ENCODE measurements at regions not wholly inside any gene's neighbourhood (a gene's known extent, or its start where the extent isn't known, plus 50 kb on each side); places are given as distances from the start of the nearest gene placed in this dataset.
A peak's percentile ranks its signal among the peaks of the same experiment; 100 is the strongest.

DNA sequence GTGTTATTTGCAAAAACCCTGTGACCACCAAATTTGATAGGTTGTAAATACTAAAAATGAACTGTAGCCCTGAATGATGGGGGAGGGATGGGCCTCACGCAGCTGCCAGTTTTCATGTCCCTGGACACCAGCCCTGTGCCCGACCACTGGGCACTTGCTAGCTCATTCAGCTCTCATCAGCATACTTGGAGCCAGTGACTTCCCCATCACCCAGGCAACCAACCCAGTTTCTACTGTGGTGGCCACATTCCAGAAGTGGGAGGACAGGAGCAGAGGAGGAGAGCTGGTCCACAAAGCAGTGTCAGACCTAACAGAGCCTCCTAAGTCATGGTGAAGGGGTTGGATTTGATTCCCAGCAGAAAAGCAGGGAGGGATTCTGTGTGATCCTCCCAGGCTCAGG is 128.2 kb downstream of the CPEB2 start:
- no peak for DNase-seq

DNA sequence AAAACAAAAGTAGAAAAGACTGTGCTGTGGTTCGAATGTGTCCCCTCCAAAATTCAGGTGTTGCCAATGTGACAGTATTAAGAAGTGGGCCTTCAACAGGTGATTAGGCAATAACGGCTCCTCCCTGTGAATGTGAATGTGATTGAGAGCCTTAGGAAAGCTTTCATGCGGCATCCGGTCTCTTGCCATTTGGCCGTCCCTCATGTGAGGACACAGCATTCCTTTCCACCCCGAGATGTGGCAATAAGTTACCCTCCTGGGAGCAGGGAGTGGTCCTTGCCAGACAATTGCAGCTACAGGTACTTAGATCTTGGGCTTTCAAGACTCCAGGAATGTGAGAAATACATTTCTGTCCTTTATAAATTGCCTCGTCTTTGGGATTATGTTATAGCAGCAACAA is 129.3 kb downstream of the CPEB2 start:
- DNase-seq, result no peak

DNA sequence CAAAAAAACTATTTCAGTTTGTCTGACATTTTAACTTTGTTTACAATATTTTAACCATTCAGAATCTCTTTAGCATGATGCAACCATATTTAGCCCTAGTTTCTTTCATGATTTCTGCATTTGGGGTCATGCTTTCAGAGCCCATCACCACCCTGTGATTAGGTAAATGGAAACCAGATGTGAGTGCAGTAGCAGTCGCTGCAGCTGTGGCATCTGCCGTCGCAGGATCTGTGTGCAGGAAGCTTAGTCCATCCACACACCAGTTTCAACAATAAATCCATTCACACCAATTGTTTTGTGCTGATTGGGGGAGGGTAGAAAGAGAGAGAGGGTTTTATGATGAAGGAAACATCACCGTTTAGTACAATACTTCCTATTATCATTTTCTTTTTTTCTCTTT is 130.5 kb downstream of the CPEB2 start:
- DNase-seq, result no peak

DNA sequence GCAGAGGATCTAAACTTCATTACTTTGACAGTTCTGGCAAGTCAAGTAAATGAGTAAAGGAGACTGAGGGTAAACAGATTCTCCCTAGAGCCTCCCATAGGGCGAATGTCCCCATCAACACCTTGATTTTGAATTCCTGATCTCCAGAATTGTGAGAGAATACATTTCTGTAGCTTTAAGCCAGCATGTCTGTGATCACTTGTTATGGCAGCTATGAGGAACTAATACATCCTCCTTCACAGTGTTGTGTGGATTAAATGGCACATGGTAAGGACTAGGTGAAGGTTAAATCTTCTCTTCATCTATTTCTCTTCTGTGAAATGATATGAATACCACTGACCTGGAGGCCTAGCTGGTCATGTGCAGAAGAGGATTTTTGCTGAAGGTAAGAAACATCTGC is 137.3 kb downstream of the CPEB2 start:
- no peak for DNase-seq

DNA sequence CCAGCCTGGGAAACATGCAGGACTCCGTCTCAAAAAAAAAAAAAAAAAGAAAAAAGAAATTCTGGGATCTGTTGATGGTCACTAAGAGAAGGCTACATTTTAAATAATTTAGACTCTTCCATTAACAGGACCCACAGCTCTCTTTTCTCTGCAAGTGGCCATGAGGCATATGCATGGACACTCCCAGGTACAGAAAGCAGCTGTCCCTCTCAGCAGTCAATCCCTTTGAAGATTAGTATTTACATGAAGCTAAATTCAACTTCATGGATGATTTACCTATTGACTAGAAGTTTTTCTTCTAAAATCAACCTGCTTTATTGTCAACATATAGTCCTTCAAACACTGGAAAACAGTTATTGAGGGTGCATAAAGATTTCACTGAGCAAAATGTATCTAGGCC is 139.9 kb downstream of the CPEB2 start:
- DNase-seq, result no peak

DNA sequence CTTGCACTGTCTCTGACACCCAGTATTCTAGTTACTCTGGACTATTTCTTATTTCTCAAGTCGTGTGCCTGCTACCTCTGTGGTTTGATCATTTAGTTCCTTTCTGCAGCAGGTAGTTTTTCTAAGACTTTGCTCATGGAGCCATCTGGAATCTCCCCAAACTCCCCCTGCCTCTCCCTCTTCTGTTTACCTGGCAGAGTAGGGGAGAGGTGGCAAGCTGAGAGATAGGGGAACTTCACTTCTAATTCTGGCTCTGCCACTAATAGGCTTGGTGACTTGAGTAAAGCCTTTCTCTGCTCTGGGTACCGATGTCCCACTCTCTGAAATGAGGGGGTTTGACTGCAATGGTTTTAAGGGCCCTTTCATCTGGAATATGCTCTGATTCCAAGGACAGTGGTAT is 141.3 kb downstream of the CPEB2 start:
- no peak for DNase-seq

DNA sequence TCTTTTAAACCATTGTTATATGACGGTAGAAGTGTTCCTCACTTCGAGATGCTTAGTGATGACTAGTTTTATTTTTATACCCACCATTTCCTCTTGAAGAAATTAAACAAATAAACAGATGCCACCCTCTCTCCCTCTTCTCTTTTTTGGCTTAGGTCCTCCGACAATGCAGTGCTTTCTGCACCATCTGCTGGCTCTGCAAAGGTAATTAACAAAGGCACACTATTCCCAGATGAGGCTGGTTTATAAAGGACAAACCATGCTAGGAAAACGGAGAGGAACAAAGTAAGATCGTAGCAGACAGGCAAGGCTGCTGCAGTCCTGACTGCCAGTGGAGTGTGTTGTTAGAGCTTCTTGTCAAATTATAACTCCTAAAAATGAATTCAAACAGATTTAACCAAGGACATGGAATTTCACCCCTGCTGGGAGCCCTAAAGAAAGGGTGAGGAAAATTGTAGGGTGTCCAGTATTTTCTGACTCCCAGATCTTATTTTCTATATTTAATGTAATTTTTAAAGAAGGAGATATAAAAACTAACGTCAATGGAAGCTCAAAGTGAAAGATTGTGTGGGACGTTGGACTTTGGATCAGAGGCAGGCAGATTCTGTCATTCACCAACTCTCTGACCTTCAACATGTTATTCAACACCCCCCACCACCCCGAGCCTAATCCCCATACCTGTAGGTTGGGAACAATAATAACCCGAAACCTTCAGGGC is 142.1 kb downstream of the CPEB2 start:
- no peak for DNase-seq

DNA sequence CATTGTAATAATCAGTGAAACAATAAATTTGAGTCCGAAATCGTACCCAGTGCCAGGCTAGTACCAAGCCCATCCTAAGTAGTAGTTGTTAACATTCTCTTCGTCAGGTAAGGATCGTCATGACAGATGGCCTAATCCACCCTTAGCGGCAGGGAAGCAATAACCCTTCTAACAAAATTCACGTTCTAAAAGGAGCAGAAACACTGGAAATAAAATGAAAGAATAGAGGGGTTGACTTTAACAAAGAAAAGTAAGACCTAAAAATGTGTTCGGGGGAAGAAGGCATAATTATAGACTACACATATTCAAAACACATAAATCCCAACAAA is 142.7 kb downstream of the CPEB2 start:
- DNase-seq, result no peak

DNA sequence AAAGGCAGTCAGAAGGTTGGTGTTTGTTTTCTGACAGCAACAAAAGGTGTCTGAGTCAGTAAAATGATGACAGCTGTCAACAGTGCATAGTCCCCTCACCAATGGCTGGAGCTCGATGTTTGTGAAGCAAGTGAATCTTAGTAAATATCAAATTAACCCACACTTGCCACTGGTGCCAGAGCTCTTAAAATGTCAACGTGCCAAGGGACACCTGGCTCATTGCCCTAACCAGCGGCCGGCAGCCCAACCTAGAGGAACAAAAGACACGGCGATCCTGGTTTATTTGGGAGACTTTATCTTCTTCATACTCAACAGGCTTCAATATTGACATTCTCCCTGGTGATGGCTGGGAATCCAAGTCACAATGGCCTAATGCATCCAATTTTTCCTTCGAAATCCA is 143.4 kb downstream of the CPEB2 start:
- DNase-seq, result no peak

DNA sequence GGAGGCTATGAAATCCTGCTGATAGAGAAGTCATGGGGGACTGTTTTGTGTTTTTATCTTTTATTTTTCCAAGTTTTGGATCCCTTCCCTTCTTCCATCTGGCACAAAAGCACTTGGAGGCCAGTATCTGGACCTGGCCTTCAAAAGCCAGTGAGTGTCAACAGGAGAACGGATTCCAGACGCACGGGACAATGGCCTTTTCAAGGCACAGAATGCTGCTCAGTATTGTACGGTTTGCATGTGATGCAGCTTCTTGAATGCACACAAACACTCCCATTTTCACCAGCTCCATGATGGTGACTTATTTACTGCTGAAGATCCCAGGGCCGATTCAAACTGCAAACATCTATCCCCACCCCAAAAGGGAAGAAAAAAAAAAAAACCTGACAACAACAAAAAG is 145.4 kb downstream of the CPEB2 start:
- DNase-seq, result no peak

DNA sequence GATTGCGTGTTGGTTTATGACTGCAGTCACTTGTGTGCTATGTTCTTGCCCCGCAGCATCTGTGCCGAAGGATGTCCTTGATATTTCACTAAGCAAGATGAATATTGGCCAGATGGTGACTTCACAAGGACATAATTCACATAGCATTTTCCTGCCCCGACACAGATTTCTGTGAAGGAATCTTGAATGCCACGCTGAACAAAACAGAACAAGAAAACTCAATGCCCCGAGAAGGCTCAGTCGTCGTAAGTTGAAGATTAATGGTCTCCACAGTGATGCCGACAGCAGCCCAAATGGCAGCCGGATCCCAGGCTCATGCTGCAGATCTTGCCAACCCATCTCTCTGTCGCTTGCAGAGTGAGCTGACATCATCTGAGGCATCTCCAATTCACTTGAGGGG is 145.9 kb downstream of the CPEB2 start:
- no peak for DNase-seq

DNA sequence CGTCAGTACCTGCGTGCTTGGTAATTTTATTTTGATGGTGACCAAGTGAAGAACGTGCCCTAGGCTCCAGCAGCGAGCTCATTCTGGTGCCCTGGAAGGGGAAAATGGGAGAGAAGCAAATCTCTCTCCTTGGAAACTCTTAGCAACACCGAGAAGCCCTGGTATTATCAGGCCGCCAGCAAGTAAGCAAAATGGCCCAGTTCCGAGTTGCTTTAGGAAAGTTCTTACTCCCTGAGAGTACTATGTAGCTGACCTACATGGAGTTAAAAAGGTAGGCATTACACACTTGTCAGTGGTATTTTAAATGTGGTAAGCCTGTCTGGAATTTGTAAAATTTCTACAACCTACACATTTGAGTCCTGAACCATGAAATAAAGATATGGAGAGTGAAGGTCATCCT is 146.4 kb downstream of the CPEB2 start:
- DNase-seq, result no peak

DNA sequence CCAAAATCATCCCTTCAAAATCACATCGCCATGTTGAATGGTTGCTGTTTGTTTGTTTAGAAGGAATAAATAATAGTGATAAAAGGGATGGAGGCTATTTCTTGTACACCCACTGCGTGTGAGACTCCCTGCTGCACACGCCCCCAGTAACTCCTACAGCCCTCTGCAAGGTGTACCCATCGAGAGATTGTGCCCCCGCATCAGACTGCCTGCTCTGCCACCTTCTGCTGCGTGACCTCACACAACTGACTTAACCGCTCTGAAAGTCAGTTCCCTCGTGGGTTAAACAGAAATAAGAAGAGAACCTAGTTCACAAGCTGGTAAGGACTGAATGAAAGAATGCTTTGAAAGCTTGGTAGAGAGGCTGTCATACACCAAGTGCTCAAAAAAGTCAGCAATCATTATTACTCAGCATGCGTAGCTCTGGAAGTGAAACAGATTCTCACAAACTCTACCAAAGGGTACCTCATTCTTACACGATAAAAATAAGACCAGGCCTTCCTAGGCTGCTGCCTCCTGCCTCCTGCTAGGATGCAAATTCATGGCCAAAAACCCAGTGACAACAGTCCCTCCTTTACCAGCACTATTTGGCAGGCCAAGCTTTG is 147.1 kb downstream of the CPEB2 start:
- no peak for DNase-seq

DNA sequence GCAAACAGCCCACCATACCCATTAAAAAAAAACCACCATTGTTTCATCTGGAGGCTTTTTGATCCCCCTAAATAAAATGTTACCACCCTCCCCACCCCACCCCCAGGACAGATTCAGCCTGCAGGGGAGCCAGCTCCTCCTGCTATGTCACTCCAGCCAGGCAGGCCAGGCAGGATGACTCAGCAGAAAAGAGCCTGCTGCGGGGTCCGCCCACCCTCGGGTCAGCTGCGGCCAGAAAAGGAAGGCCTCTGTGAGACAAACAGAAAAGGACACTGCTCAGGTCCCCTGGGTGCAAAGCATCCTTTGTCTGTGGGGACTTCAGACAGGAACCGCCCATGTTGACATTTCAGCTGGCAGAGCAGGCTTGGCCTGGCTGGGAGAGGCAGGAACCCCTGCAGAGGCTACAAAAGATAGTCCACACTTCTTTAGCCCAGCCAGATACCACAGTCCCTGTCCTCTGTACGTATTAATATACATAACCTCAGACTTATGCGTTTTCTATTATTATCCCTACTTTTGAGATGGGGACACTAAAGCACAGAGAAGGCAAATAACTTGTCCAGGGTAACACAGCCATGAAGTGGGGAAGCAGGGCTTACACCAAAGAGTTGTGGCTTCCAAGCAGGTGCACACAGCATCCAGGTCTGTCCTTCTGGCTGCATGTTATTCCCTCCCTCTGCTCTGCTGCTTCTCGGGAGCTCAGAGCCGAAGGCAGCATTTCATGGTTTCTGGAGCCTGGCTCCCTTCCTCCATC is 147.7 kb downstream of the CPEB2 start:
- peak in 1 of 2 experiments; percentile 36 for DNase-seq

DNA sequence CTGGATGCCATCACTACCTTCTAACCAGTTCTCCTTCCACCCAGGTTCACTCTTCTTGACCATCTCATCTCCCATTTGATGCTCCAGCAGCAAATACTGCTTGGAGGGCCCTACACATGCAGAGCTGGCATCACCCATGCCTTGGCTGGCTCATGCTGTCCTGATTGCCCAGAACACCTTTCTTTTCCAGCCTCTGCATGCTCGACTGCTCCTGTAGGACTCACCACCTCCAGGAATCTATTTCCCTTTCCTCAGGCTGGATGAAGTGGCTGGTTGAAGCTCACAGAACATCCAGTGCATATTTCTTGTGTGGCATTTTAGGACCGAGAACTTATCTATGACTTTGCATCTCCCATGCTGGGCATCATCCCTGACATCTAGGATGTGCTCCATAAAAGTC is 148.3 kb downstream of the CPEB2 start:
- DNase-seq, result no peak

DNA sequence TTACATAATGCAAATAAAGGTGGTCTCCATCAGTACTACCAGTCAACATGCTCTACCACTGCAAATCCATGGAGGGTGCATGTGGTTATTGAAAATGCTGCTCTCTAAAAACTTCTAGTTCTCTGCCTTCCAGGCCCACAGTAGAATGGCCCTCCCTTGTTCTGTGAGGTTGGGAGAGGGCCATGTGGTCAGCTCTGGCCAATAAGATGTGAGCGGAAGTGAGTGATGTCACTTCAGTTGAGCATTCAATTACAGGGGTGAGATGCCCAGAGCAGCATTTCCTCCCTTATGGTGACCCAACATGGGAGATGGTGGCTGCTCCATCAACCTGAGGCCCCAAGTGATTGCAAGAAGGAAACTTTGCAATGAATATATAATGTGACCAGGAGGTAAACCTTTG is 148.8 kb downstream of the CPEB2 start:
- no peak for DNase-seq

DNA sequence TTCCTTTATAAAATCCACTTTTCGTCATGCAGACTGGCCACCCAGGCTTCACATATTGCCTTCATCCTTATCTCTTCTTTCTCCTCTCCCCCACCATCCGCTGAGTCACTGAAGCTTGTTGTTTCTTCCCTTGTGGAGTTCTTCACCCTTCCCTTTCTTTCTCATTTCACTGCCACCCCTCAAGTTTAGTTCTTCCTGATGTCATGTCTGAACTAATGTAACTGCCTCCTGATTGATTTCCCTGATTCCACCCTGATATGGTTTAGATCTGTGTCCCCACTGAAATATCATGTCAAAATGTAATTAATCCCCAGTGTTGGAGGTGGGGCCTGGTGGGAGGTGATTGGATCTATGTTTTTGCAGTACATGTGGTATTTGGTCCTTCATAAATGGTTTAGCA is 151.4 kb downstream of the CPEB2 start:
- no peak for DNase-seq

DNA sequence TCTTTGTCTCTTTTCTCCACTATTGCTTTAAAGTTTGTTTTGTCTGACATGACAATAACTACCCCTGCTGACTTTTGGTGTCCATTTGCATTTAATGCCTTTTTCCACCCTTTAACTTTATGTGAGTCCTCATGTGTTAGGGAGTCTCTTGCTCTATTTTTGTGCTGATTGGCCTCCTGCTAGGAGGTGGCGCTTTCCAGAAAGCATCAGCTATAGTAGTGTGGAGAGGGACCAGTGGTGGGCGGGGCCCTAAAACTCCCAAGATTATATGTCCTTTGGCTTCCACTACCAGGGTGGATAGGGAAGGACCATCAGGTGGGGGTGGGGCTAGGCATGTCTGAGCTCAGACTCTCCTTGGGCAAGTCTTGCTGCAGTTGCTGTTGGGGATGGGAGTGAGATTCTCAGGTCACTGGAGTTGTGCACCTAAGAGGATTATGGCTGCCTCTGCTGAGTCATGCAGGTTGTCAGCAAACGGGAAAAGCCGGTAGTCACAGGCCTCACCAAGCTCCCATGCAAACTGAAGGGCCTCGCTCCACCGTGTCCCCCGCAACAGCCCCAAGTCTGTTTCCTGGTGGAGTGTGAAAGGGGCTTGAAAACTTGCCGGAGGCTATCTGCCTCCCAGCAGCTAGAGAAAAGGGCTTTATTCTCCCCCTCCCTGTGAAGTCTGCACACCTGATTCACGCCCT is 156.3 kb downstream of the CPEB2 start:
- DNase-seq, result no peak

DNA sequence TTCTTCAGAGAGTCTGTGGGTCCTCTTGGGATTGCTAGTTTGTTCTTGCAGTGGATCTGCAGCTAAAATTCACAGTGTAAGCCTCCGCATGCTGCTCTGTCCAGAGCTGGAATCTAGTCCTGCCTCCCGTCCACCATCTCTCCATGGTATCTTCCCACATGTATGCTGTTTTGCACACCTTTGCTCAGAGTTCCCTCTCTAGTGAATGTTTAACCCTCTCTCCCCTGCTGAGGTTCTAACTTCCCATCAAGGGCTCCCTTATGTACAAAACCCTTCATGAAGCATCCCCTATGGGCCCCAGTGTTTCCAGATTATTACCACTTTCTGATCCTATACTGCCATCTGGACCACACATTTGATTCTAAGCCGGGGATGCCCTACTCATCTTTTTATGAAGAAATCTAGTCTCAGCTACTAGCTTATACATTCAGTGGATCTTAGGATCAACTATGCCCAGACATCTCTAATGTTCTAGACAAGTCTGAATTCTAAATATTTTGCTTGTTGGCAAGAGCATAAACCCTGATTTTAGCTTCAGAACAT is 157.3 kb downstream of the CPEB2 start:
- no peak for DNase-seq

DNA sequence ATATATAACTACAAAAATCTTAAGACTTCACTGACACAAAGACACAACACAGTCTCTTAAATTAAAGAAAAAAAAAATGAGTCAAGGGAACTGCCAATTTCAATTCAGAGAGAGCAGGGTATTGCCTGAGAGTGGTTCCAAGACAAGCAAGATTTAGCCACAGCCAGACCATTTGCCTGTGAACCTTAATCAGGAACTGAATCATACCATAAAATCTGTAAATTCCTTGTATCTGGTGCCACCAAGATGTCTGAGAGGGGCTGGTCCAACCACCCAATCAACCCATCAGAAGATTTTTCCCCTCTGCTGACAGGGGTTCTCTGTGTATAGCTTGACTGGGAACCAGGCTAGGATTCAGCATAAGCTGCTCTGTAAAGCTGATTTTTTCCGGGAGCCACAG is 159.2 kb downstream of the CPEB2 start:
- no peak for DNase-seq

DNA sequence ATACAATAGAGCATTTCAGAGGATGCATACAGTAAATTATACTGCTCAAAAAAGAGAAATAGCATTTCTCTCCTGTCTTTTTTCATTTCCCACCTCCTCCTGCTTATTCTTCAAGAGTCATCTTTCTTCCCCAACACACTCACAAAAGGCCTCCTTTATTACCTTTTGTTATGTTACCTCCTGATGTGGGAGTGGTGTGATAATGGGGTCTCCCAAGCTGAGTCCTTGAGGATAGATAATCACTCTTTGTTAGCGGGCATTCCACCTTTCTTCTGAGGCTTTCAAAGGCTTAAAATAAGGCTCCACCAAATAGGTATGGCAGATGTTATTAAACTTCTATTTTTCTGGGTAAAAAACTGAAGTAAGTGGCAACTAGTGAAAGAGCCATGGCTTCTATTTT is 159.8 kb downstream of the CPEB2 start:
- DNase-seq, result no peak

DNA sequence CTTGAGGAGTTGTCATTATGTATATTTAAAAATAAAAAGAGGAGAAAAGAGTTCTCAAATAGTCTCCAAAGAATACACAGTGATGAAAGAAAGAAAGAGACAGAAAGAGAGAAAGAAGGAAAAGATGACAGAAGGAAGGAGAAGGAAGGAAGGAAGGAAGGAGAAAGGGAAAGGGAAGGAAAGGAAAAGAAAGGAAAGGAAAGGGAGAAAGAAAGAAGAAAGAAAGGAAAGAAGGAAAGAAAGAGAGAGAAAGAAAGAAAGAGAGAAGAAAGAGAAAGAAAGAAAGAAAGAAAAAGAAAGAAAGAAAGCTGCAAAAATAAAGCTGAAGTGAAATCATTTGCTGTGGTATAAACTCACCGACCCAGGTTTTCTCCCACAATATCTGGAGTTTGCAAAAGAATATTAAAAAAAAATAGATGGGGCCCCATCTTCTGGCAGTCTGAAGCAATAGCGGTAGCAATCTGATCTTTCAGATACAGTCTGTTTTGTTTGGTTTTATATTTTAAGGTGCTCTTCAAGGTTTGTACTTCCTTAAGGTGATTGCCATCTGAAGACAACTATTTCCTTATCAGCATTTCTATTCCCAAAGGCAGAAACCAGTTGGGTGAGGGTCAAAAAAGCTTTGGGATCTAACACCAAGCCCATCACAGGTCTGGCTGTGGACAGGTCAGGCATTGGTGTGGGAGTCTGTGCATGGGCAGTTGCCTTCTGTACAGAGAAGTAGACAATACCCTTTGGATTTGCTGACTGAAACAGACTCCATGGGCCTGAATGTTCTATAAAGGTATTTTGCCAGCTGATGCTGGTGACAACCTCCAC is 160.4 kb downstream of the CPEB2 start:
- peak in 1 of 2 experiments; percentile 38 for DNase-seq

DNA sequence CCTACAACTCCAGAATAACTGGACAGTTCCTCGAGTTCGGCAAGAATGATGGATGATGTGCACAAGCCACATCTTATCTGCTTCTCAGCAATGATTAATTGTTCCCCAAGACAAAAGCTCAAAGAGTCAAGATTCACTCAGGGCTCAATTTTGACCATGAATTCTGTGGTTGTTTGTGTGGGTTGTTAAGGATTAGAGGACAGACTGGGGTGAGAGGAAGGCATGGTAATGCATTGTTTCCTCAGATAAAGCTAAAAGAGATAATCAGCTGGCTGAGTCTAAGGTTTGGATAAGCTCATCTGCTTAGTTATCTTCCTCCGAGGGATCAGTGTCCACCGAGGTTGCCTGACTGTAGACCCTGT is 161.0 kb downstream of the CPEB2 start:
- DNase-seq, result no peak
